GM23338 (cell line): ENCODE measurements at regions not wholly inside any gene's neighbourhood (a gene's known extent, or its start where the extent isn't known, plus 50 kb on each side); places are given as distances from the start of the nearest gene placed in this dataset.

Experiments
- ATAC-seq: fragments of 200-7000 bp; cut with Tn5 transposase; 3 replicates; pipeline ENCODE4 v1.9.1; 2020
- DNase-seq: peaks from one replicate; pipeline ENCODE4 v3.0.0-alpha.2; 2015; ENCODE audit warnings: low spot score
- H2AFZ ChIP-seq: fragments of 200-600 bp; sonication (generic); 2 replicates; pipeline ENCODE4 v1.8.0; 2016; ENCODE audit warnings: antibody characterized with exemption, mild to moderate bottlenecking, moderate library complexity
- H3F3A ChIP-seq: fragments of 200-600 bp; sonication (generic); replicated peaks from 2 replicates; pipeline ENCODE4 v1.8.0; 2017; ENCODE audit warnings: antibody characterized with exemption, mixed run types, low read depth
- H3K27ac ChIP-seq: fragments of 200-600 bp; sonication (generic); 2 replicates; pipeline ENCODE4 v1.6.1; 2016; ENCODE audit warnings: low read depth
- H3K27me3 ChIP-seq: fragments of 200-600 bp; sonication (generic); 2 replicates; pipeline ENCODE4 v1.8.0; 2016; ENCODE audit warnings: mild to moderate bottlenecking, mixed run types, moderate library complexity; ENCODE audit not compliant: insufficient read depth
- H3K36me3 ChIP-seq: fragments of 200-600 bp; sonication (generic); 2 replicates; pipeline ENCODE4 v1.8.0; 2016; ENCODE audit warnings: mild to moderate bottlenecking; ENCODE audit not compliant: insufficient read depth
- H3K4me1 ChIP-seq: fragments of 200-600 bp; sonication (generic); 2 replicates; pipeline ENCODE4 v1.8.0; 2016; ENCODE audit warnings: mild to moderate bottlenecking, moderate library complexity; ENCODE audit not compliant: insufficient read depth
- H3K4me2 ChIP-seq: fragments of 200-600 bp; sonication (generic); 2 replicates; pipeline ENCODE4 v1.7.1; 2017; ENCODE audit warnings: mixed run types
- H3K4me3 ChIP-seq: fragments of 200-600 bp; sonication (generic); 2 replicates; pipeline ENCODE4 v1.6.1; 2016; ENCODE audit warnings: mixed run types
- H3K79me2 ChIP-seq: fragments of 200-600 bp; sonication (generic); replicated peaks from 2 replicates; pipeline ENCODE4 v1.8.0; 2017; ENCODE audit warnings: mild to moderate bottlenecking; ENCODE audit not compliant: insufficient read depth
- H3K9me2 ChIP-seq: fragments of 200-600 bp; sonication (generic); 2 replicates; pipeline ENCODE4 v1.8.0; 2017; ENCODE audit not compliant: insufficient read depth
- H4K20me1 ChIP-seq: fragments of 200-600 bp; sonication (generic); replicated peaks from 2 replicates; pipeline ENCODE4 v1.8.0; 2017; ENCODE audit warnings: mild to moderate bottlenecking; ENCODE audit not compliant: insufficient read depth
- H3K27ac Mint-ChIP-seq: 2 replicates; pipeline ENCODE4 v1.8.0; 2020; ENCODE audit warnings: inconsistent platforms, mild to moderate bottlenecking, moderate library complexity, mixed read lengths
- H3K27me3 Mint-ChIP-seq: 3 replicates; pipeline ENCODE4 v1.8.0; 2022; ENCODE audit warnings: low read depth, mild to moderate bottlenecking, moderate library complexity, mixed read lengths, inconsistent platforms; ENCODE audit not compliant: insufficient read depth, poor library complexity
- H3K36me3 Mint-ChIP-seq: 3 replicates; pipeline ENCODE4 v1.8.0; 2021; ENCODE audit warnings: low read depth, mild to moderate bottlenecking, inconsistent platforms, moderate library complexity, mixed read lengths
- H3K4me1 Mint-ChIP-seq: 3 replicates; pipeline ENCODE4 v1.8.0; 2020; ENCODE audit warnings: mild to moderate bottlenecking, inconsistent platforms, mixed read lengths
- H3K4me3 Mint-ChIP-seq: 3 replicates; pipeline ENCODE4 v1.8.0; 2021; ENCODE audit warnings: moderate library complexity, mild to moderate bottlenecking, inconsistent platforms, mixed read lengths
- H3K9me3 Mint-ChIP-seq: 3 replicates; pipeline ENCODE4 v1.8.0; 2020; ENCODE audit warnings: moderate library complexity, mild to moderate bottlenecking, inconsistent platforms, mixed read lengths
- CREB1 ChIP-seq: fragments of 250-450 bp; sonication (Bioruptor Pico); IDR thresholded peaks from 2 replicates; pipeline ENCODE4 v1.5.0; 2020; ENCODE audit warnings: low read depth, mild to moderate bottlenecking, moderate library complexity
- EZH2 ChIP-seq: fragments of 200-600 bp; sonication (generic); IDR thresholded peaks from one replicate; pipeline ENCODE4 v1.8.0; 2017; ENCODE audit warnings: antibody characterized with exemption, mild to moderate bottlenecking, low read depth; ENCODE audit not compliant: unreplicated experiment
- JUNB ChIP-seq: IDR thresholded peaks from one replicate; pipeline ENCODE4 v1.6.1; 2016; ENCODE audit warnings: antibody characterized with exemption; ENCODE audit not compliant: unreplicated experiment
- NANOG ChIP-seq: IDR thresholded peaks from 2 replicates; pipeline ENCODE4 v1.6.1; 2016; ENCODE audit warnings: antibody characterized with exemption, borderline replicate concordance
- STAT1 ChIP-seq: IDR thresholded peaks from one replicate; pipeline ENCODE4 v1.6.1; 2016; ENCODE audit warnings: antibody characterized with exemption; ENCODE audit not compliant: unreplicated experiment
- ZNF114 ChIP-seq: fragments of 250-450 bp; sonication (Bioruptor Pico); IDR thresholded peaks from 2 replicates; pipeline ENCODE4 v1.5.0; 2020; ENCODE audit warnings: mild to moderate bottlenecking, moderate library complexity
- TF ChIP-seq, protein P1 (sequence below): IDR thresholded peaks from one replicate; pipeline ENCODE4 v1.6.1; 2018; ENCODE audit warnings: antibody characterized with exemption; ENCODE audit not compliant: unreplicated experiment
- TF ChIP-seq, protein P2 (sequence below): IDR thresholded peaks from 2 replicates; pipeline ENCODE4 v1.6.1; 2016; ENCODE audit warnings: antibody characterized with exemption

DNA sequence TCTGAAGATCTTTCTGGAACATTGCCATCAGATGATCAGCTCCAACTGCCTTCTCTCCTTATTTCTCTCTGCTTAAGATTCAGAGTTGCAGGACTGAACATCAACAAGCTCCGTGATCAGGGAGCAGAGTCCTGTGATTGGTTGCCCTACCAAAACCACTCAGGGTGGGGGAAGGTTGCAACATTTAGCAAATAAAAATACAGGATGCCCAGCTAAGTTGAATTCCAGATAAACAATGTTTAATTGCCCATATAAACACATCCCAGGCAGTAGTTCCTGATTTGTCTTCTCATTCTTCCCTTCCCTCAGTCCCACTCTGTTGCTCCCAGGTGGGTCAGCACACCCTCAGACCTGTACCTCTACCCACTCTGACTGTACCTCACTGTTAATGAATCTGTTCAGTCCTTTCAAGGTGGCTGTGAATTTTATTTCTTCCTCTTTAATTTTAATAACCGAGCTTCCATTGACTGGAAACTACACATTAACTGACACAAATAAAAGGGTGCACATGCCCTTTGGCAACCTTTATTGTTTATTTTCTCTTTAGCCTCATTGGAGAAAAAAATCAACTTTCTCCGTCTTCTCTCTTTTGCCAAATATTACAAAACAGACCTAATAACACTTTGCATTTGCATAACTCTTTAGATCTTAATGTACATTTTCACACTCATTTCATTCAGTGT is 167.1 kb upstream of the PKDCC start:
- Histone ChIP-seq H2AFZ (peak overlapping the region; percentile 32; the same call in 1 of the 2 replicates), H3K4me2 (no peak overlapping the region), H3K79me2 (no peaks in the 10 kb centered on the region), H3K9me2 (peaks cover 3% of the 10 kb centered on the region; the same call in 1 of the 2 replicates), H3F3A (no peaks in the 10 kb centered on the region), H3K4me3 (no peak overlapping the region), H3K36me3 (no peaks in the 10 kb centered on the region), H3K27ac (no peak overlapping the region), H4K20me1 (no peaks in the 10 kb centered on the region), H3K27me3 (no peaks in the 10 kb centered on the region), H3K4me1 (no peaks in the 10 kb centered on the region)
- no peaks in the 10 kb centered on the region for H3K9me3 Mint-ChIP-seq
- no peak overlapping the region for H3K27ac Mint-ChIP-seq
- no peaks in the 10 kb centered on the region for H3K36me3 Mint-ChIP-seq
- DNase-seq (no peak), ATAC-seq (no peak)
- H3K4me1 Mint-ChIP-seq, result peaks cover 16% of the 10 kb centered on the region
- no peak for TF ChIP-seq ZNF114 (CRISPR knock-in tag)
- no peak for TF ChIP-seq NANOG
- TF ChIP-seq, protein P1, sequence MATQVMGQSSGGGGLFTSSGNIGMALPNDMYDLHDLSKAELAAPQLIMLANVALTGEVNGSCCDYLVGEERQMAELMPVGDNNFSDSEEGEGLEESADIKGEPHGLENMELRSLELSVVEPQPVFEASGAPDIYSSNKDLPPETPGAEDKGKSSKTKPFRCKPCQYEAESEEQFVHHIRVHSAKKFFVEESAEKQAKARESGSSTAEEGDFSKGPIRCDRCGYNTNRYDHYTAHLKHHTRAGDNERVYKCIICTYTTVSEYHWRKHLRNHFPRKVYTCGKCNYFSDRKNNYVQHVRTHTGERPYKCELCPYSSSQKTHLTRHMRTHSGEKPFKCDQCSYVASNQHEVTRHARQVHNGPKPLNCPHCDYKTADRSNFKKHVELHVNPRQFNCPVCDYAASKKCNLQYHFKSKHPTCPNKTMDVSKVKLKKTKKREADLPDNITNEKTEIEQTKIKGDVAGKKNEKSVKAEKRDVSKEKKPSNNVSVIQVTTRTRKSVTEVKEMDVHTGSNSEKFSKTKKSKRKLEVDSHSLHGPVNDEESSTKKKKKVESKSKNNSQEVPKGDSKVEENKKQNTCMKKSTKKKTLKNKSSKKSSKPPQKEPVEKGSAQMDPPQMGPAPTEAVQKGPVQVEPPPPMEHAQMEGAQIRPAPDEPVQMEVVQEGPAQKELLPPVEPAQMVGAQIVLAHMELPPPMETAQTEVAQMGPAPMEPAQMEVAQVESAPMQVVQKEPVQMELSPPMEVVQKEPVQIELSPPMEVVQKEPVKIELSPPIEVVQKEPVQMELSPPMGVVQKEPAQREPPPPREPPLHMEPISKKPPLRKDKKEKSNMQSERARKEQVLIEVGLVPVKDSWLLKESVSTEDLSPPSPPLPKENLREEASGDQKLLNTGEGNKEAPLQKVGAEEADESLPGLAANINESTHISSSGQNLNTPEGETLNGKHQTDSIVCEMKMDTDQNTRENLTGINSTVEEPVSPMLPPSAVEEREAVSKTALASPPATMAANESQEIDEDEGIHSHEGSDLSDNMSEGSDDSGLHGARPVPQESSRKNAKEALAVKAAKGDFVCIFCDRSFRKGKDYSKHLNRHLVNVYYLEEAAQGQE, result no peak
- H3K27me3 Mint-ChIP-seq, result peaks cover 2% of the 10 kb centered on the region
- no peak overlapping the region for H3K4me3 Mint-ChIP-seq

GRCh38 chr2:41881249-41881648 is 166.6 kb upstream of the PKDCC start:
- no peaks in the 10 kb centered on the region for H3K4me1 ChIP-seq
- no peak overlapping the region for H3K27ac Mint-ChIP-seq
- no peaks in the 10 kb centered on the region for H3K9me3 Mint-ChIP-seq
- H3K4me3 Mint-ChIP-seq, result no peak overlapping the region
- no peak overlapping the region for H3K4me3 ChIP-seq
- H3K4me2 ChIP-seq, result no peak overlapping the region
- H3K36me3 Mint-ChIP-seq, result no peaks in the 10 kb centered on the region
- H3K36me3 ChIP-seq, result no peaks in the 10 kb centered on the region
- no peaks in the 10 kb centered on the region for H3K79me2 ChIP-seq
- no peak overlapping the region for H3K27ac ChIP-seq
- H3K27me3 Mint-ChIP-seq, result peaks cover 2% of the 10 kb centered on the region
- no peaks in the 10 kb centered on the region for H4K20me1 ChIP-seq
- peaks cover 16% of the 10 kb centered on the region for H3K4me1 Mint-ChIP-seq
- no peak overlapping the region for H2AFZ ChIP-seq
- ATAC-seq (no peak), DNase-seq (no peak)
- H3F3A ChIP-seq, result no peaks in the 10 kb centered on the region
- H3K27me3 ChIP-seq, result no peaks in the 10 kb centered on the region
- peaks cover 3% of the 10 kb centered on the region; the same call in 1 of the 2 replicates for H3K9me2 ChIP-seq
- TF ChIP-seq CREB1 (CRISPR knock-in tag) (no peak), EZH2 (no peak), STAT1 (no peak), JUNB (no peak), NANOG (no peak), ZNF114 (CRISPR knock-in tag) (no peak)
- TF ChIP-seq, protein P1, result no peak
- TF ChIP-seq, protein P2, sequence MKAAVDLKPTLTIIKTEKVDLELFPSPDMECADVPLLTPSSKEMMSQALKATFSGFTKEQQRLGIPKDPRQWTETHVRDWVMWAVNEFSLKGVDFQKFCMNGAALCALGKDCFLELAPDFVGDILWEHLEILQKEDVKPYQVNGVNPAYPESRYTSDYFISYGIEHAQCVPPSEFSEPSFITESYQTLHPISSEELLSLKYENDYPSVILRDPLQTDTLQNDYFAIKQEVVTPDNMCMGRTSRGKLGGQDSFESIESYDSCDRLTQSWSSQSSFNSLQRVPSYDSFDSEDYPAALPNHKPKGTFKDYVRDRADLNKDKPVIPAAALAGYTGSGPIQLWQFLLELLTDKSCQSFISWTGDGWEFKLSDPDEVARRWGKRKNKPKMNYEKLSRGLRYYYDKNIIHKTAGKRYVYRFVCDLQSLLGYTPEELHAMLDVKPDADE, result no peak
